KMS-11 (cell line): ENCODE measurements at regions not wholly inside any gene's neighbourhood (a gene's known extent, or its start where the extent isn't known, plus 50 kb on each side); places are given as distances from the start of the nearest gene placed in this dataset.

Source experiments
- H2AFZ ChIP-seq: fragments of 200-600 bp; sonication (generic); 2 replicates; pipeline ENCODE4 v1.6.1; 2016; ENCODE audit warnings: antibody characterized with exemption, mixed run types, low read depth
- H3K27ac ChIP-seq: fragments of 200-600 bp; sonication (generic); 2 replicates; pipeline ENCODE4 v1.6.1; 2016; ENCODE audit warnings: mild to moderate bottlenecking, mixed run types
- H3K27me3 ChIP-seq: fragments of 200-600 bp; sonication (generic); 2 replicates; pipeline ENCODE4 v1.6.1; 2017; ENCODE audit warnings: mild to moderate bottlenecking, low read depth, mixed run types, moderate library complexity; ENCODE audit not compliant: insufficient read depth
- H3K36me3 ChIP-seq: fragments of 200-600 bp; sonication (generic); 2 replicates; pipeline ENCODE4 v1.6.1; 2017; ENCODE audit warnings: mild to moderate bottlenecking, mixed run types; ENCODE audit not compliant: insufficient read depth
- H3K4me1 ChIP-seq: fragments of 200-600 bp; sonication (generic); 2 replicates; pipeline ENCODE4 v1.6.1; 2016; ENCODE audit warnings: mild to moderate bottlenecking, low read depth, mixed run types; ENCODE audit not compliant: poor library complexity, severe bottlenecking
- H3K4me2 ChIP-seq: fragments of 200-600 bp; sonication (generic); 2 replicates; pipeline ENCODE4 v1.7.0; 2016; ENCODE audit warnings: mild to moderate bottlenecking, mixed run types
- H3K4me3 ChIP-seq: fragments of 200-600 bp; sonication (generic); IDR thresholded peaks from 2 replicates; pipeline ENCODE4 v1.6.1; 2017; ENCODE audit warnings: low read depth, low read length, mixed read lengths; ENCODE audit not compliant: insufficient read depth
- H3K79me2 ChIP-seq: fragments of 200-600 bp; sonication (generic); 2 replicates; pipeline ENCODE4 v1.6.1; 2016; ENCODE audit warnings: low read depth, mixed run types; ENCODE audit not compliant: insufficient read depth
- H3K9ac ChIP-seq: fragments of 200-600 bp; sonication (generic); 2 replicates; pipeline ENCODE4 v1.6.1; 2016; ENCODE audit warnings: mild to moderate bottlenecking, mixed run types
- H4K20me1 ChIP-seq: fragments of 200-600 bp; sonication (generic); 2 replicates; pipeline ENCODE4 v1.6.1; 2016; ENCODE audit warnings: mild to moderate bottlenecking, mixed run types; ENCODE audit not compliant: insufficient read depth
- TF ChIP-seq, protein P1 (sequence below): fragments of 200-600 bp; sonication (generic); conservative IDR thresholded peaks from 2 replicates; pipeline ENCODE4 v1.6.1; 2017; ENCODE audit warnings: low read depth, mild to moderate bottlenecking, antibody characterized with exemption, low read length, moderate library complexity, mixed read lengths

DNA sequence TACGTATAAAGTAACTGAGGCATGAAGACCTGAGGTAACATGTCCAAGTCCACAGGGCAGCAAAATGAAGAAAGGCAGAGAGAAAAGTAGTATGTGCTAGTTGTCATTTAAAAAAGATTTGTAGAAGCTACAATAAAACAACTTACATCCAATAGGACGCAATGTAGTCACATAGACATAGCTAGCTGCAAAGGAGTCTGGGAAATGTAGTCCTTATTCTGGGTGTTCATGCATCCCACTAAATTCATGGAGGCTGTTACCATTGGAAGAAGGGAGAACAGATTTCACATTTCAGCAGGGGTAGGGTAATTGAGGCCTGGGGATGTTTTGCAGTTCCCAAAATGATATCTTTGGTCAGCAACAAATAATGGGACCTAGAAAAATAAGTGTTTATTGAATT is 571.4 kb downstream of the MIAT start:
- TF ChIP-seq, protein P1, sequence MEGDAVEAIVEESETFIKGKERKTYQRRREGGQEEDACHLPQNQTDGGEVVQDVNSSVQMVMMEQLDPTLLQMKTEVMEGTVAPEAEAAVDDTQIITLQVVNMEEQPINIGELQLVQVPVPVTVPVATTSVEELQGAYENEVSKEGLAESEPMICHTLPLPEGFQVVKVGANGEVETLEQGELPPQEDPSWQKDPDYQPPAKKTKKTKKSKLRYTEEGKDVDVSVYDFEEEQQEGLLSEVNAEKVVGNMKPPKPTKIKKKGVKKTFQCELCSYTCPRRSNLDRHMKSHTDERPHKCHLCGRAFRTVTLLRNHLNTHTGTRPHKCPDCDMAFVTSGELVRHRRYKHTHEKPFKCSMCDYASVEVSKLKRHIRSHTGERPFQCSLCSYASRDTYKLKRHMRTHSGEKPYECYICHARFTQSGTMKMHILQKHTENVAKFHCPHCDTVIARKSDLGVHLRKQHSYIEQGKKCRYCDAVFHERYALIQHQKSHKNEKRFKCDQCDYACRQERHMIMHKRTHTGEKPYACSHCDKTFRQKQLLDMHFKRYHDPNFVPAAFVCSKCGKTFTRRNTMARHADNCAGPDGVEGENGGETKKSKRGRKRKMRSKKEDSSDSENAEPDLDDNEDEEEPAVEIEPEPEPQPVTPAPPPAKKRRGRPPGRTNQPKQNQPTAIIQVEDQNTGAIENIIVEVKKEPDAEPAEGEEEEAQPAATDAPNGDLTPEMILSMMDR = no peak
- H3K27me3 ChIP-seq = peaks cover 7% of the 10 kb centered on the region; the same call in 1 of the 2 replicates
- H3K4me1 ChIP-seq = no peaks in the 10 kb centered on the region
- no peaks in the 10 kb centered on the region for H3K79me2 ChIP-seq
- no peak overlapping the region for H3K27ac ChIP-seq
- H3K9ac ChIP-seq = no peak overlapping the region
- no peak overlapping the region for H3K4me3 ChIP-seq
- no peak overlapping the region for H3K4me2 ChIP-seq
- no peak overlapping the region for H2AFZ ChIP-seq
- H4K20me1 ChIP-seq = no peaks in the 10 kb centered on the region
- no peaks in the 10 kb centered on the region for H3K36me3 ChIP-seq

DNA sequence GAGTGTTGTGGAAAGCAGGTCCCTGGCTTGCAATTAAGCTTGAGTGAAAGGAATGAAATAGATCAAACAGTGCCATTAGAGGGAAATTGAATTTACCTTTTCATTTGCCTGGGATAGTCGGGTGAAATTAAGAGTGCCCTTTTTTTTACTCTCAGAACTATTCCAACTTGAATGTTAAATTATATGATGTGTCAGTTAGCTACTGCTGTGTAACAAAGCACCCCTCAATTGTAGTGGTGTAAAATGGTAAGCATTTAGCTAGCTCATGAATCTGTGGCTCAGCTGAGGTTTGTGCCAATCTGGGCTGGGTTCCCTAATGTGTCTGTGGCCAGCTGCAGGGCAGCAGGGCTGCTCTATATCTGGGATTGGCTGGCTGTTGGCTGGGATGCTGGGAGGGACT is 571.4 kb downstream of the MN1 start:
- H2AFZ ChIP-seq = no peak overlapping the region
- no peak overlapping the region for H3K27ac ChIP-seq
- H3K79me2 ChIP-seq = no peaks in the 10 kb centered on the region
- TF ChIP-seq, protein P1 = no peak
- peaks cover 7% of the 10 kb centered on the region; the same call in 1 of the 2 replicates for H3K27me3 ChIP-seq
- H3K4me2 ChIP-seq = no peak overlapping the region
- no peak overlapping the region for H3K9ac ChIP-seq
- H3K36me3 ChIP-seq = no peaks in the 10 kb centered on the region
- H4K20me1 ChIP-seq = no peaks in the 10 kb centered on the region
- no peak overlapping the region for H3K4me3 ChIP-seq
- H3K4me1 ChIP-seq = no peaks in the 10 kb centered on the region

DNA sequence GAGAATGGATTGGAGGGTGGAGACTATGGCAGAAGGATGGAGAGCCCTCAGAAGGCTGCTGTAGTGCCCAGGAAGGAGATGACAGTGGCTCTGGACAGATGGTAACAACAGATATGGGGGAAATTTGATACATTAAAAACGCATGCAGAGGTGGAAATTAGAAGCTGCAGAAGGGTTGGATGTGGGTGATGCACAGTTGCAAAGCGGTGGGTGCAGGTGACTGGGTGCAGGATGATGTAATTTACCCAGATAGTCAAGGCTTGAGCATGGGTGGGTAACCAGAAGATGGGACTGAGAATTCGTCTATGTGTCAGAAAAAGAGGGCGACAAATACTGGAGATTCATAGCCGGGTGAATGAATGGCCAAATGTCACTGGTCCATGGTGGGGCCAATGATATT is 570.3 kb downstream of the MN1 start:
- Histone ChIP-seq H2AFZ (no peak overlapping the region), H3K9ac (no peak overlapping the region), H3K4me1 (no peaks in the 10 kb centered on the region), H3K4me2 (no peak overlapping the region), H3K4me3 (no peak overlapping the region), H3K79me2 (no peaks in the 10 kb centered on the region), H3K27me3 (peaks cover 7% of the 10 kb centered on the region; the same call in 1 of the 2 replicates), H3K36me3 (no peaks in the 10 kb centered on the region), H3K27ac (no peak overlapping the region), H4K20me1 (no peaks in the 10 kb centered on the region)
- TF ChIP-seq, protein P1 = no peak

DNA sequence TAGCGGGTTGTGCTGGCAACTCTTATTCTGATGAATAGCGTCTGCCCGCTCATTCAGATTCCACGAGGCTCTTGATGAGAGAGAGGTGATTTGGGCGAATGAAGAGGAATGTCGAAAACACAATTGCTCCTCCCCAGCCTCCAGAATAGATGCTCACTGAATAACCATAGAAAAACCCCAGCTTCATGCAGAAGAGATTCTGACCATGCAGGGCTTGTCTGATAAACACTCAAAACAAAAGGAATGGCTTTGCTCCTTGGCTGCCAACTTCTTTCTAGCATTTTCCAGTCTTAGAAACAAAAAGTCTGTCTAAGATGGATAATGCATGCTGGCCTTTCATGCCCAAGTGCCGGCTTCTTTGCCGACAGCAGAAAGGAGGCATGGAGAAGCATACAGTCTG is 569.5 kb downstream of the MN1 start:
- H3K4me3 ChIP-seq = no peak overlapping the region
- H3K4me2 ChIP-seq = no peak overlapping the region
- no peak overlapping the region for H3K27ac ChIP-seq
- TF ChIP-seq, protein P1 = no peak
- no peaks in the 10 kb centered on the region for H4K20me1 ChIP-seq
- no peak overlapping the region for H3K9ac ChIP-seq
- H2AFZ ChIP-seq = no peak overlapping the region
- peaks cover 9% of the 10 kb centered on the region; the same call in 1 of the 2 replicates for H3K27me3 ChIP-seq
- no peaks in the 10 kb centered on the region for H3K36me3 ChIP-seq
- no peaks in the 10 kb centered on the region for H3K4me1 ChIP-seq
- H3K79me2 ChIP-seq = no peaks in the 10 kb centered on the region
